ENCODE measurements at regions not wholly inside any gene's neighbourhood (a gene's known extent, or its start where the extent isn't known, plus 50 kb on each side); places are given as distances from the start of the nearest gene placed in this dataset.

GRCh38 chr3:42037318-42037945, 53.7 kb upstream of the TRAK1 start:
- no peak for DNase-seq

GRCh38 chr3:42036483-42036823, 54.7 kb upstream of the TRAK1 start:
- no peak for DNase-seq

- DNase-seq = no peak
These were observed 55.2 kb upstream of the TRAK1 start for GRCh38 chr3:42035816-42036482.

- DNase-seq = no peak
These were observed 56.1 kb upstream of the TRAK1 start for GRCh38 chr3:42035007-42035406.

- DNase-seq = no peak
These were observed 57.4 kb upstream of the TRAK1 start for GRCh38 chr3:42033741-42034140.

- DNase-seq = no peak
These were observed 58.3 kb upstream of the TRAK1 start for GRCh38 chr3:42032693-42033349.

- no peak for DNase-seq
These were observed 59.2 kb upstream of the TRAK1 start for GRCh38 chr3:42031808-42032480.

GRCh38 chr3:42028474-42028873, 62.7 kb upstream of the TRAK1 start:
- DNase-seq = no peak

GRCh38 chr3:42027571-42027970, 63.6 kb upstream of the TRAK1 start:
- no peak for DNase-seq

GRCh38 chr3:42025370-42026138, 63.7 kb upstream of the ULK4 start:
- no peak for DNase-seq

GRCh38 chr3:42024591-42025351, 62.9 kb upstream of the ULK4 start:
- DNase-seq = no peak

- no peak for DNase-seq
These were observed 61.5 kb upstream of the ULK4 start for GRCh38 chr3:42023380-42023779.

- DNase-seq = no peak
These were observed 60.5 kb upstream of the ULK4 start for GRCh38 chr3:42022355-42022754.

- DNase-seq = no peak
These were observed 58.9 kb upstream of the ULK4 start for GRCh38 chr3:42020684-42021307.

- DNase-seq = no peak
These were observed 58.0 kb upstream of the ULK4 start for GRCh38 chr3:42019953-42020260.

GRCh38 chr3:42019144-42019952, 57.4 kb upstream of the ULK4 start:
- no peak for DNase-seq

GRCh38 chr3:42014921-42015533, 53.1 kb upstream of the ULK4 start:
- peak; percentile 14 for DNase-seq

- DNase-seq = no peak
These were observed 52.6 kb upstream of the ULK4 start for GRCh38 chr3:42014458-42014920.

- DNase-seq = peak; percentile 25
These were observed 52.0 kb upstream of the ULK4 start for GRCh38 chr3:42013691-42014457.

Measured in CD4-positive, alpha-beta T cell treated with Interleukin-4 for 4 hours (primary cell).